ENCODE measurements at regions not wholly inside any gene's neighbourhood (a gene's known extent, or its start where the extent isn't known, plus 50 kb on each side); places are given as distances from the start of the nearest gene placed in this dataset.

DNA sequence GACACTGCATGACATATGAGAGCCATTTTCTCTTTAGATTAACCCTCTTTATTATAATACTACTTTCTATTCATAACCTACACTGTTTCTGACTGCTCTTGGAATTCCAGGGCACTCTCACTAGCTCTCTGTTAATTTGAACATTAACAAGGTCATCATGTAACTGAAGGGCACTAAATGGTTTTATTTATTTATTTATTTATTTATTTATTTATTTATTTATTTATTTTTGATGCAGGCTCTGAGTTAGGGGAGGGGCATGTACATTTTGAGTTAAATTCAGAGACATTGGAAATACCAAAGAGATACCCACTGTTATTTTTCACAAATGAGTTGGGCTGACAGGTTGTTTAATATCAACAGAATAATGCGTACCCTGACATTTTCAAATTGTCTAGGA is 1038.7 kb upstream of the NRXN1 start:
- no peak for TF ChIP-seq EZH2phosphoT487 (conservative IDR thresholded peaks at IDR 0.05; ENCODE audit: low read length)
- TF ChIP-seq CTCF (IDR thresholded peaks at IDR 0.05; ENCODE audit: insufficient read depth, low read length, poor library complexity, severe bottlenecking): no peak

Measured in SU-DHL-6 (cell line).